Osteocyte (in vitro differentiated cells): ENCODE measurements at regions not wholly inside any gene's neighbourhood (a gene's known extent, or its start where the extent isn't known, plus 50 kb on each side); places are given as distances from the start of the nearest gene placed in this dataset.

Source experiments
- DNase-seq: peaks from one replicate; pipeline ENCODE4 v3.0.0; 2021; ENCODE audit warnings: mixed read lengths; ENCODE audit not compliant: unreplicated experiment; ENCODE audit errors: extremely low spot score
- H3K27ac Mint-ChIP-seq: one replicate; pipeline ENCODE4 v1.8.0; 2021; ENCODE audit warnings: mild to moderate bottlenecking, mixed read lengths; ENCODE audit not compliant: unreplicated experiment
- H3K27me3 Mint-ChIP-seq: one replicate; pipeline ENCODE4 v1.8.0; 2021; ENCODE audit warnings: mixed read lengths; ENCODE audit not compliant: unreplicated experiment
- H3K36me3 Mint-ChIP-seq: one replicate; pipeline ENCODE4 v1.8.0; 2021; ENCODE audit warnings: mixed read lengths; ENCODE audit not compliant: unreplicated experiment
- H3K4me1 Mint-ChIP-seq: one replicate; pipeline ENCODE4 v1.8.0; 2021; ENCODE audit warnings: mixed read lengths; ENCODE audit not compliant: unreplicated experiment
- H3K4me3 Mint-ChIP-seq: one replicate; pipeline ENCODE4 v1.8.0; 2021; ENCODE audit warnings: mild to moderate bottlenecking, moderate library complexity, mixed read lengths; ENCODE audit not compliant: unreplicated experiment
- H3K9me3 Mint-ChIP-seq: one replicate; pipeline ENCODE4 v1.8.0; 2021; ENCODE audit warnings: mixed read lengths; ENCODE audit not compliant: unreplicated experiment
- TF ChIP-seq, protein P1 (sequence below): fragments of 200-600 bp; sonication (generic); IDR thresholded peaks from 2 replicates; pipeline ENCODE4 v1.5.0; 2021; ENCODE audit warnings: antibody characterized with exemption, mild to moderate bottlenecking, moderate library complexity

DNA sequence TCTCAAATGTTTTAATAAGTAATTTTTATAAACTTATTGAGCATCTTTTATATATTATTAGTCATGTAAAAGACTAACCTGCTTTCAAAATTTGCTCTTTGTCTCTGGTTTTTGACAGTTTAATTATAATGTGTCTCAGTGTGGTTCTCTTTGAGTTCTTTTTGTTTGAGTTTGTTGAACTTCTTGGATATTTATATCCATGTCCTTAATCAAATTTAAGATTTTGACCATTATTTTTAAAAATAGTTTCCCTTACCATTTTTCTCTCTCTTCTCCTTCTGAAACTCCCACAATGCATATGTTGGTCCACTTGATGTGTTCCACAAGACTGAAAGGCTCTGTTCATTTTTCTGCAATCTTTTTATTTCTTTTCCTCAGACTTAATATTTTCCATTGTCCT is 366.1 kb upstream of the GOLIM4 start:
- Mint-ChIP-seq H3K4me1 (no peaks in the 10 kb centered on the region), H3K27ac (no peak overlapping the region), H3K36me3 (peaks cover 5% of the 10 kb centered on the region), H3K4me3 (no peak overlapping the region), H3K27me3 (no peaks in the 10 kb centered on the region), H3K9me3 (peaks cover 22% of the 10 kb centered on the region)
- TF ChIP-seq, protein P1, sequence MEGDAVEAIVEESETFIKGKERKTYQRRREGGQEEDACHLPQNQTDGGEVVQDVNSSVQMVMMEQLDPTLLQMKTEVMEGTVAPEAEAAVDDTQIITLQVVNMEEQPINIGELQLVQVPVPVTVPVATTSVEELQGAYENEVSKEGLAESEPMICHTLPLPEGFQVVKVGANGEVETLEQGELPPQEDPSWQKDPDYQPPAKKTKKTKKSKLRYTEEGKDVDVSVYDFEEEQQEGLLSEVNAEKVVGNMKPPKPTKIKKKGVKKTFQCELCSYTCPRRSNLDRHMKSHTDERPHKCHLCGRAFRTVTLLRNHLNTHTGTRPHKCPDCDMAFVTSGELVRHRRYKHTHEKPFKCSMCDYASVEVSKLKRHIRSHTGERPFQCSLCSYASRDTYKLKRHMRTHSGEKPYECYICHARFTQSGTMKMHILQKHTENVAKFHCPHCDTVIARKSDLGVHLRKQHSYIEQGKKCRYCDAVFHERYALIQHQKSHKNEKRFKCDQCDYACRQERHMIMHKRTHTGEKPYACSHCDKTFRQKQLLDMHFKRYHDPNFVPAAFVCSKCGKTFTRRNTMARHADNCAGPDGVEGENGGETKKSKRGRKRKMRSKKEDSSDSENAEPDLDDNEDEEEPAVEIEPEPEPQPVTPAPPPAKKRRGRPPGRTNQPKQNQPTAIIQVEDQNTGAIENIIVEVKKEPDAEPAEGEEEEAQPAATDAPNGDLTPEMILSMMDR: no peak
- no peak for DNase-seq

DNA sequence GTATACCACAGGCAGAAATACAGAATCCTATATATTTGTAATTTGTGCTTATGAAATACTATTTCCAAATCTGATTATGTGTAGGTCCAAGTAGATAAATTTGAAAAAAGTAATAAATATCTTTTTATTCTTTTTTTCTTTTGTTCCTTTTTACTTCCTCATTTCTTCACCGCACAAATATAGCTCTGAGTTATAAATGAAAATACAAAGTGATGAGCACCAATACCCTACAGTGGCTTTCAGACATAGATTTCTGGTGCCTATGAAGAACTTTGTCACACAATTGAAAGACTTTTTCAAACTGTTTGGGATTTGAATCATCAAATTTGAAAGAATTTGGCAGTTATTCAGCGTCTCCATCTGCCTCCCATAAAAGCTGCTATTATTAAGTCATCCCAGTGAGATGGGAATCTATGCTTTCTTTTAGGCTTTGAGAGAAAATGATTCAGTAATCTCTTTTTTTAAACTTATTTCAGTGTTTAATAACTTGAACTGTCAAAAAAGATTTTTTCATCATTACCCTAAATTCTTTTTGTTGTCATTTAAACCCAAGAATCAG is 363.6 kb upstream of the GOLIM4 start:
- H3K9me3 Mint-ChIP-seq: peaks cover 17% of the 10 kb centered on the region
- no peak overlapping the region for H3K4me3 Mint-ChIP-seq
- H3K27ac Mint-ChIP-seq: no peak overlapping the region
- no peaks in the 10 kb centered on the region for H3K4me1 Mint-ChIP-seq
- no peaks in the 10 kb centered on the region for H3K27me3 Mint-ChIP-seq
- no peak for DNase-seq
- peaks cover 2% of the 10 kb centered on the region for H3K36me3 Mint-ChIP-seq
- TF ChIP-seq, protein P1: no peak

DNA sequence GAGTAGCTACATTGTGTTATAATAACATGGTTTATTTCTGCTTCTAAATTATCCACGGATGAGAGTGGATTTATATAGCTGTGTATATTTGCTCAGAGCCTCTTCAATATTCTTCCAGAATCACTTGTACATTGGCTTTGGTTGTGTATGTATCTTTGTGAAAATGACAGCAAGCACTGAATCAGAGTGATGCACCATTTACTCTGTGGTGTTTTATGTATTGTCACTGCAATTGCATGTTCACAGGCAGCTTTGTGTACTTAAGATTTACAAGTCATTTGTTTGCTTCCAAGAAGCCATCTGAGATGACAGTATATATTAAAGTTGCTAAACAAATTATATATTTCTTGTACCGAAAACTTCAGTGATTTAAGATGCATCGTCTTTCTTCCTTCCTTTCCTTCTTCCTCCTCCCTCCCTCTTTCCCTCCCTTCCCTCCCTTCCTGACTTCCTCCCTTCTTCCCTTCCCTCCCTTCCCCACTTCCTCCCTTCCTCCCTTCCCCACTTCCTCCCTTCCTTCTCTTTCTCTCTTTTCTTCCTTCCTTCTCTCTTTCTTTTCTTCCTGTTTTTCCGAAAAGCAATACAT is 362.3 kb upstream of the GOLIM4 start:
- Mint-ChIP-seq H3K36me3 (peaks cover 2% of the 10 kb centered on the region), H3K9me3 (peaks cover 17% of the 10 kb centered on the region), H3K27me3 (no peaks in the 10 kb centered on the region), H3K4me1 (no peaks in the 10 kb centered on the region), H3K4me3 (no peak overlapping the region), H3K27ac (no peak overlapping the region)
- TF ChIP-seq, protein P1: no peak
- no peak for DNase-seq

DNA sequence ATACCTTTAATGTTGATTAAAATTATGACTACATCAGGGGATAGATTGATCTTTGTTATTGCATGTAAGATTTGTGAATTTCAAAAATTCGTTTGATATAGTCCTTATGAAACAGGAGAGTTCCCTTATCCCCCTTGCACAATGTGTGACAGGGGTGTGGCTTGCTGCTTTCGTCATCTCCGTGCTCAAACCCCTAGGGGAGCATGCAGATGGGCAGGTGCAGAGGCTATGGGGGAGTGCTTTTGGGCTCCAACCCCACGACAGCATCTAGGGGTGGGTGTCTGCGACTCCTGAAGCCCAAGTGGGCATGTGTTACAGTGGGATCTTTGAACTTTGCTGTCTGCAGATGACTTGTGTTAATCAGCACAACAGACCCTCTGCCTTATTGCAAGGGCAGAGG is 360.1 kb upstream of the GOLIM4 start:
- no peaks in the 10 kb centered on the region for H3K36me3 Mint-ChIP-seq

DNA sequence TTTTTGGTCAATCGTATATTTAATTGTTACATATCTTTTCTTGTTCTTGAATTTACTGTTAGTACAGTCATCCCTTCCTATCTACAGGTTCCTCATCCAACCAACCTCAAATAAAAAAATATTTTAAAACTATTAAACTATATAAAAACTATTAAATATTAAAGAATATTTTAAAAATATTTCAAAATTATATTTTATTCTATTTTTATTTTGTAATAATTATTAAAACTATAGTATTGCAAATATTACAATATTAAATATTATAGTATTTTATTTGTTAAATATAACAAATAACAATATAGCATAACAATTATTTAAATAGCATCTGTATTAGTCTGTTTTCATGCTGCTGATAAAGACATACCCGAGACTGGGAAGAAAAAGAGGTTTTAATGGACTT is 357.9 kb upstream of the GOLIM4 start:
- Mint-ChIP-seq H3K27ac (no peak overlapping the region), H3K9me3 (no peaks in the 10 kb centered on the region), H3K4me1 (no peaks in the 10 kb centered on the region), H3K4me3 (no peak overlapping the region), H3K27me3 (no peaks in the 10 kb centered on the region), H3K36me3 (no peaks in the 10 kb centered on the region)
- TF ChIP-seq, protein P1: no peak
- no peak for DNase-seq

More for the DNA sequence above, 360.1 kb upstream of the GOLIM4 start:
- TF ChIP-seq, protein P1: no peak
- H3K27me3 Mint-ChIP-seq: no peaks in the 10 kb centered on the region
- no peak overlapping the region for H3K27ac Mint-ChIP-seq
- no peaks in the 10 kb centered on the region for H3K4me1 Mint-ChIP-seq
- H3K4me3 Mint-ChIP-seq: no peak overlapping the region
- DNase-seq: no peak
- no peaks in the 10 kb centered on the region for H3K9me3 Mint-ChIP-seq
